Tibial nerve (tissue), 4 donors: ENCODE measurements at regions not wholly inside any gene's neighbourhood (a gene's known extent, or its start where the extent isn't known, plus 50 kb on each side); places are given as distances from the start of the nearest gene placed in this dataset.

ENCODE experiments used
- EP300 ChIP-seq, 2 donors: sonication (generic); formaldehyde crosslinking; IDR thresholded peaks; one replicate each; pipeline ENCODE4 v1.6.1; 2017; ENCODE audit warnings: antibody characterized with exemption in 2 of 2, mild to moderate bottlenecking in 1 of 2
- POLR2A ChIP-seq, 2 donors: fragments of 450-650 bp; IDR thresholded peaks; one replicate each; pipeline ENCODE4 v1.6.1; 2017; ENCODE audit warnings: antibody characterized with exemption in 2 of 2, mild to moderate bottlenecking in 2 of 2, moderate library complexity in 2 of 2
- TF ChIP-seq, protein P1 (sequence below), 5 experiments: fragments of 200-600 bp in 3 of 5; fragments of 450-650 bp in 2 of 5; sonication (generic) in 3 of 5; IDR thresholded peaks; one replicate each; pipeline ENCODE4 v1.5.1; 2016 to 2019; ENCODE audit warnings: antibody characterized with exemption in 5 of 5, mild to moderate bottlenecking in 3 of 5, moderate library complexity in 2 of 5

DNA sequence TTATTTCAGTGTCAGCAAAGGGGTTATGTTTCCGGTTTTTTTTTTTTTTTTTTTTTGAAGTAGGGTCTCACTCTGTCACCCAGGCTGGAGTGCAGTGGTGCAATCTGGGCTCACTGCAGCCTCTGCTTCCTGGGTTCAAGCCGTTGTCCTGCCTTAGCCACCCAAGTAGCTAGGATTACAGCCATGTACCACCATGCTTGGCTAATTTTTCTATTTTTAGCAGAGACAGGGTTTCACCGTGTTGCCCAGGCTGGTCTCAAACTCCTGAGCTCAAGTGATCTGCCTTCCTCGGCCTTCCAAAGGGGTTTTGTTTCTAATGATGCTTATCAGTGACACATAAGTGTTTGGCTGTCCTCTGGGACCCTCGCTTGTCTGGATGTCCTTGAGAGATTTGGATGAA lies 235.7 kb upstream of the C2CD4B start:
- TF ChIP-seq, protein P1, sequence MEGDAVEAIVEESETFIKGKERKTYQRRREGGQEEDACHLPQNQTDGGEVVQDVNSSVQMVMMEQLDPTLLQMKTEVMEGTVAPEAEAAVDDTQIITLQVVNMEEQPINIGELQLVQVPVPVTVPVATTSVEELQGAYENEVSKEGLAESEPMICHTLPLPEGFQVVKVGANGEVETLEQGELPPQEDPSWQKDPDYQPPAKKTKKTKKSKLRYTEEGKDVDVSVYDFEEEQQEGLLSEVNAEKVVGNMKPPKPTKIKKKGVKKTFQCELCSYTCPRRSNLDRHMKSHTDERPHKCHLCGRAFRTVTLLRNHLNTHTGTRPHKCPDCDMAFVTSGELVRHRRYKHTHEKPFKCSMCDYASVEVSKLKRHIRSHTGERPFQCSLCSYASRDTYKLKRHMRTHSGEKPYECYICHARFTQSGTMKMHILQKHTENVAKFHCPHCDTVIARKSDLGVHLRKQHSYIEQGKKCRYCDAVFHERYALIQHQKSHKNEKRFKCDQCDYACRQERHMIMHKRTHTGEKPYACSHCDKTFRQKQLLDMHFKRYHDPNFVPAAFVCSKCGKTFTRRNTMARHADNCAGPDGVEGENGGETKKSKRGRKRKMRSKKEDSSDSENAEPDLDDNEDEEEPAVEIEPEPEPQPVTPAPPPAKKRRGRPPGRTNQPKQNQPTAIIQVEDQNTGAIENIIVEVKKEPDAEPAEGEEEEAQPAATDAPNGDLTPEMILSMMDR (IDR thresholded peaks at IDR 0.05) = no peak
- TF ChIP-seq POLR2A (IDR thresholded peaks at IDR 0.05) (no peak), EP300 (IDR thresholded peaks at IDR 0.05) (no peak)
